GM15510 (cell line): ENCODE measurements at regions not wholly inside any gene's neighbourhood (a gene's known extent, or its start where the extent isn't known, plus 50 kb on each side); places are given as distances from the start of the nearest gene placed in this dataset.

ENCODE experiments used
- POLR2A ChIP-seq: IDR thresholded peaks from 3 replicates; pipeline ENCODE4 v1.6.1; 2011; ENCODE audit warnings: borderline replicate concordance; ENCODE audit not compliant: insufficient read length; ENCODE audit errors: extremely low read depth

DNA sequence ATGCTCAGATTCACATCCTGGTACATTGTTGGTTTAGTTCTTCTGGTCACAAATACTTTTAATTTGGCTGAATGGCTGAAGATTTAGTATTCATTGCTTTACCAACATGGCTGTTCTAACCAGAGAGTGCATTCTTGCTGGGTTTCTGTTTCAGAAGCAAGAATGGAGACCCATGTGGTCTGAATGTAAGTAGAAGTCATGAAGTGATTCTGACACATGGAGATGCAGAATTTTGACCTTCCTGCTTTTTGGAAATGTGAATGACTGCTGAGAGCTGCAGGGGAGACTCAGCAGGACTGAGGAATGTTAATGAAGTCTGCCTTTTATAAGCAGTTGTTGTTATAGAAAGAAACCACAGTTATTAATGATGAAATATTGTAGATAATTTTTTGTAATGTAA is 576.1 kb upstream of the MARCKS start:
- TF ChIP-seq POLR2A = no peak

DNA sequence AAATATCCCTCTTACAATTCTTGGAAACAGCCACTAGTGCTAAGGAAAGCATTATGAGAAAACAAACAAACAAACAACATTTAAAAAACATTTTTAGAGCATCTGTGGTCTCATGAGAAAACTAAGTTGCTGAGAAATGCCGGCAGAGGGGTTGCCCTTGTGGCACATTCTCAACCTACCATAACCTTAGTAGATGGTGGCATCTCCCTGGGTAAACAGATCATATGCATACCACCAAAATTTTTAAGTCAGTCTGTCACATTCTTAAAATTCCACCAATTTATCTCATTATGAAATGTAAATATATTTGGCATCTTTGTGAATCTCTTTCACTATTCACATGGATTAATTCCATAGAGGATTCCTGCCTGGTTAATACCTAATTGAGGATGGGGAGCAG is 575.7 kb upstream of the MARCKS start:
- no peak for TF ChIP-seq POLR2A

GRCh38 chr6:113287396-113287795 is 569.7 kb upstream of the MARCKS start:
- TF ChIP-seq POLR2A = no peak

GRCh38 chr6:113288409-113288808 is 568.7 kb upstream of the MARCKS start:
- TF ChIP-seq POLR2A = no peak

GRCh38 chr6:113289166-113289565 is 568.0 kb upstream of the MARCKS start:
- no peak for TF ChIP-seq POLR2A

DNA sequence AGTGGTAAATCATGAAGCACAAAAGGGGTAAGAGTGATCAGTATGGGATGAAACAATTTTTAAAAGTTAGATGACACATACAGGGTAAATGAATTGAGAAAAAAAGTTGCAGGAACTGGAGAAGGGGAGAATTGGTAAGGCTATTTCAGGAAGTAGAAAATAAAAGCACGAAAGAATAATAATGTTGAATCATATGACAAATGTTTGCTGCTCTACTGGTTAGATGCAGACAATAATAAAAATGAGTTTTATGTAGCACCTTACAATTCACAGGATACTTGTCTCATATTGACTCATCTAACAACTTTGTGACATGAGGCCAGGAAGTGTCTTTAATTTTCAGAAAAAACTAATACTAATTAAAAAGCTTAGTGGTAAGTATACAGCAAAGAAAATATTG is 566.5 kb upstream of the MARCKS start:
- TF ChIP-seq POLR2A = no peak

DNA sequence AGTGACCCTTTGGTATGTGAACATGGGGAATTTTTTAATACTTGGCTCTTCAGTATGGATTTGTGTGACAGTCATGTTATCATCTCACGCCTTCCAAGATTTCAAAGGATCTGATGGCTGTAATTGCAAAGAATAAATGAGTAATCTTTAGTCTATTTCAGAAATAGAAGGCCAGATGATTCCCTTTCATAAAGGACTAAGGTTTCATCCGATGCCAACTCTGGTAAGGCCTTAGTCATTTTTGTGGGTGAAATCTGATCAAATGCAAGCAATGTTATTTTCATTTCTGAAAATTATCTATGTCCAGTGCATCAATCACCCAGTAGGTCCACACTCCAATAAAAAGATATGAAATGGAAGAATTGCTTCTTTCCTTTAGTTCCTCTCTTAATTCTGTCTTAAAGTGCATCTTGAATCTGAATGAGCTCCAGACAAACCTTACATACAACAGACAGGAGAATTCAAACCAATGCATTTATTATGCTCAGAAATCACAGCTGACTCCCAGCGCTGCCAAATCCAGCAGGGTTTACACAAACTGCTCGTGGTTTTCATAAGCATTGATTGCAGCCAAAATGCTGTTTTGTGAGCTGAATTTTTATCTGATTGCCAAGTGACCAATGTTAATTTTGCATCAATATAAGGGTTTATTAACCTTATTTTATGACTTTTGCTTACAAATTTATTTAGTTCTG is 565.2 kb upstream of the MARCKS start:
- TF ChIP-seq POLR2A = no peak

GRCh38 chr6:113292646-113293422 is 564.3 kb upstream of the MARCKS start:
- no peak for TF ChIP-seq POLR2A

DNA sequence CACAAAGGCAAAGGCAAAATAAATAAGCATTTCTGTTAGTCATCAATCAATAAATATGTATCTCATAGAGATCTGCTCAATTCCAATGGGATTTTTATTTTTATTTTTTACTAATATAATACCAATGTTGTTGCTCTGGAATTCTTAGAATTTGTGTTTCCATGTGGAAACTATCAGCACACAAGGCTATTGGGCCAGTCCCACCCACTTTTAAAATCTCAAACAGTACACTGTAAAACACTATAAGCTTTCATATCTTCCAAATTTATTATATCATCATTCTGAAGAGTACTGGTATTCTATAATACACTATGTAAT is 563.8 kb upstream of the MARCKS start:
- TF ChIP-seq POLR2A = no peak

- no peak for TF ChIP-seq POLR2A
These were observed 557.6 kb upstream of the MARCKS start for GRCh38 chr6:113299531-113299930.

DNA sequence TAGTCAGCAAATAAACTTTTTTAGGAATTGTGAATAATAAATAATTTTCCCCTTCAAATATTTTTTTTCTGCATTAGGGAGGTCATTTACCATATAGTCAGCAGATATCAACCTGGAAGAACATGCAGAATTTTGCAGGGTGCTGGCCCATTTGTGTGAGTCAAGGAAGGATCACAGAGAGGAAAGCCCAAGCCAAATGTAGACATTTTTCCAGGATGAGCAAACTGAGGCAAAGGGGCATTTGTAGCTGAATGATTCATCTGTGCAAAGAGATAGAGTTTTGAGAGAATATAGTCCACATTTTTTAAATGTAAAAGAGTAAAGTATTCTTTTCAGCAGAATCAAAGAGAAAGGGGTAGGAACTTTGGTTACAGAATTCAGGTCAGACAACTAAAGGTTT is 555.5 kb upstream of the MARCKS start:
- TF ChIP-seq POLR2A = no peak

DNA sequence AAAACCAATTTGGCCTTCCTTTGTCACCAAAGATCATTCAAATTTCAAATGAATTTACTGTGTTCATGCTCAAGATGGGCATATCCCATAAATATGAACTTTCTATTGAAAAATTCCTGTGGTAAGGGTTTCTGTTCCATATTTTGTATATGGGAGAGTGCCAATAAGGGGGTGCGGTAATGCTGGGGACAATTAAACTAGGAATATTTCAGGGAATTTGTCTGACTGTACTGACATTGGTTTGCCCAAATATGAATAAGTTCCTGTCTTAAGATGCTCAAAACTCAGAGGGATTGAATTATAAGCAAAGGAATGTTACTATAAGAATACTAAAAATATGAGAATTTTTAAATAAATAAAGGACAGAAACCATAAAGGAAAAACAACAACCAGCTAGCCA is 553.0 kb upstream of the MARCKS start:
- no peak for TF ChIP-seq POLR2A

- TF ChIP-seq POLR2A = no peak
These were observed 550.5 kb upstream of the MARCKS start for GRCh38 chr6:113306552-113307145.

- no peak for TF ChIP-seq POLR2A
These were observed 548.9 kb upstream of the MARCKS start for GRCh38 chr6:113308266-113308665.

DNA sequence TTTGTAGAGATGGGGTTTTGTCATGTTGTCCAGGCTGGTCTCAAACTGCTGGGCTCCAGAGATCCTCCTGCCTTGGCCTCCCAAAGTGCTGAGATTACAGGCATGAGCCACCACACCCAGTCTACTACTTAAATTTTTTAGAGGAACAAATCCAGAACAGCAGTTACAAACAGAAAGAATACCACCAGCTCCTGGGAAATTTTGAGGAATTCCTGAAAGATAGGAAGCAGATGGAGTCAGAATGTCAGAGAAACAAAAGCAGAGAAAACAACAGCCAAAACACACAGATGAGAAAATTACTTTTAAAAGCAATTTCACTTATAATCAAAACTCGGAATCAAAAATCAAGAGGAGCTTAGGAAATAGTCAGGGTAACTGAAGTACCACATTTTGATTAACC is 543.3 kb upstream of the MARCKS start:
- no peak for TF ChIP-seq POLR2A

GRCh38 chr6:113315165-113315564 is 542.0 kb upstream of the MARCKS start:
- no peak for TF ChIP-seq POLR2A
